GM12892 (cell line): ENCODE measurements at regions not wholly inside any gene's neighbourhood (a gene's known extent, or its start where the extent isn't known, plus 50 kb on each side); places are given as distances from the start of the nearest gene placed in this dataset.

Source experiments
- POLR2A ChIP-seq: IDR thresholded peaks from 2 replicates; pipeline ENCODE4 v1.6.1; 2011; ENCODE audit warnings: low read depth, low read length, control low read depth
- POLR2AphosphoS5 ChIP-seq: IDR thresholded peaks from 2 replicates; pipeline ENCODE4 v1.6.1; 2011; ENCODE audit warnings: low read depth, low read length, control low read depth

- TF ChIP-seq POLR2A: no peak
- no peak for TF ChIP-seq POLR2AphosphoS5
These were observed 589.4 kb upstream of the WWC1 start for GRCh38 chr5:167702014-167702413.
